B cell (primary cell): ENCODE measurements at regions not wholly inside any gene's neighbourhood (a gene's known extent, or its start where the extent isn't known, plus 50 kb on each side); places are given as distances from the start of the nearest gene placed in this dataset.

ENCODE experiments used
- CTCF ChIP-seq: fragments of 200-600 bp; IDR thresholded peaks from one replicate; pipeline ENCODE4 v1.8.0; 2022; ENCODE audit warnings: antibody characterized with exemption, mild to moderate bottlenecking
- EZH2 ChIP-seq: IDR thresholded peaks from 2 replicates; pipeline ENCODE4 v1.6.1; 2012; ENCODE audit warnings: borderline replicate concordance, low read depth, mild to moderate bottlenecking, moderate library complexity, low read length; ENCODE audit not compliant: insufficient read depth, poor library complexity, severe bottlenecking

- no peak for TF ChIP-seq CTCF
- no peak for TF ChIP-seq EZH2
Measured at GRCh38 chr5:52481201-52481600, 306.5 kb upstream of the ITGA1 start.
